GM12892 (cell line): ENCODE measurements at regions not wholly inside any gene's neighbourhood (a gene's known extent, or its start where the extent isn't known, plus 50 kb on each side); places are given as distances from the start of the nearest gene placed in this dataset.

Experiments
- POLR2A ChIP-seq: IDR thresholded peaks from 2 replicates; pipeline ENCODE4 v1.6.1; 2011; ENCODE audit warnings: low read depth, low read length, control low read depth
- POLR2AphosphoS5 ChIP-seq: IDR thresholded peaks from 2 replicates; pipeline ENCODE4 v1.6.1; 2011; ENCODE audit warnings: low read depth, low read length, control low read depth
- TAF1 ChIP-seq: IDR thresholded peaks from 2 replicates; pipeline ENCODE4 v1.6.1; 2011; ENCODE audit warnings: low read depth, mild to moderate bottlenecking, control low read depth, low read length, borderline replicate concordance

DNA sequence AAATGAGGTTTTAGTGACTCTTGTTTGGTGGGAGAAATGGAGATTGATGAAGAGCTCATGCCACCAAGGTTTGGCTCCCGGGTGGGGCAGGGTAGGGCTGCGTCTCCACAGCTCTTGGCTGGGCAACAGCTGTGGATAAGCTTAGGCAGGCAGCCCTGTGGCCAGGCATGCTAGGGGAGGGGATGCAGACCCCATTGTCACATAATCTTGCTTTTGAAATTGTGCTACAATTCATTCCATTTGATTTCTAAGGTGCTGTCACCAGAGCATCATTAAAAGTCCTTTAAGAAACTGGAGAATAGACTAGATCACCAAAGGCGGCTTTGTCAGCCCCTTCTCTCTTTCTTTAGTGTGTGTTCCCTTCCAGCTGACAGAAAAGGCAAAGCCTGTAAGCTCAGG lies 574.2 kb upstream of the JAG1 start:
- TF ChIP-seq POLR2A, result no peak
- TF ChIP-seq POLR2AphosphoS5, result no peak
- TF ChIP-seq TAF1, result no peak
